HepG2 (cell line): ENCODE measurements at regions not wholly inside any gene's neighbourhood (a gene's known extent, or its start where the extent isn't known, plus 50 kb on each side); places are given as distances from the start of the nearest gene placed in this dataset.
A peak's percentile ranks its signal among the peaks of the same experiment; 100 is the strongest.

ENCODE experiments used
- GATAD1 ChIP-seq: IDR thresholded peaks from 2 replicates; pipeline ENCODE4 v1.6.1; 2016; ENCODE audit warnings: missing genetic modification reagents, missing compliant biosample characterization
- HDAC2 ChIP-seq: sonication (generic); formaldehyde crosslinking; IDR thresholded peaks from 2 replicates; pipeline ENCODE4 v1.4.0; 2020; ENCODE audit warnings: missing genetic modification reagents
- PCBP2 ChIP-seq: fragments of 200-400 bp; formaldehyde crosslinking; optimal IDR thresholded peaks from 2 replicates; pipeline ENCODE3; 2018; ENCODE audit warnings: low read length, low read depth; ENCODE audit not compliant: poor library complexity, severe bottlenecking
- SOX13 ChIP-seq, 3 experiments: fragments of 450-650 bp in 1 of 3; sonication (generic) in 1 of 3; formaldehyde crosslinking in 1 of 3; IDR thresholded peaks in 2 of 3; conservative IDR thresholded peaks in 1 of 3; 2 replicates each; pipeline versions ENCODE4 v1.5.0 to v1.6.1; 2016 to 2020; ENCODE audit warnings: antibody characterized with exemption in 1 of 3, mild to moderate bottlenecking in 1 of 3, missing compliant biosample characterization in 1 of 3, missing genetic modification reagents in 1 of 3, moderate library complexity in 1 of 3
- SP2 ChIP-seq: sonication (generic); formaldehyde crosslinking; IDR thresholded peaks from 2 replicates; pipeline ENCODE4 v1.5.1; 2020; ENCODE audit warnings: mild to moderate bottlenecking, missing genetic modification reagents
- TBX2 ChIP-seq: sonication (generic); formaldehyde crosslinking; IDR thresholded peaks from 2 replicates; pipeline ENCODE4 v1.5.0; 2020; ENCODE audit warnings: missing genetic modification reagents, mild to moderate bottlenecking, borderline replicate concordance
- U2AF1 ChIP-seq: fragments of 200-400 bp; formaldehyde crosslinking; optimal IDR thresholded peaks from 2 replicates; pipeline ENCODE3; 2017; ENCODE audit warnings: mild to moderate bottlenecking, low read depth, low read length
- ZBTB25 ChIP-seq: IDR thresholded peaks from 2 replicates; pipeline ENCODE4 v1.6.1; 2018; ENCODE audit warnings: missing genetic modification reagents
- ZEB1 ChIP-seq: IDR thresholded peaks from 2 replicates; pipeline ENCODE4 v1.6.1; 2012; ENCODE audit warnings: mild to moderate bottlenecking, low read depth, inconsistent platforms; ENCODE audit not compliant: insufficient replicate concordance
- ZKSCAN8 ChIP-seq: IDR thresholded peaks from 2 replicates; pipeline ENCODE4 v1.6.1; 2016; ENCODE audit warnings: borderline replicate concordance, missing genetic modification reagents, missing compliant biosample characterization
- ZNF687 ChIP-seq: sonication (generic); formaldehyde crosslinking; IDR thresholded peaks from 2 replicates; pipeline ENCODE4 v1.5.1; 2020; ENCODE audit warnings: mild to moderate bottlenecking, missing genetic modification reagents, moderate library complexity
- TF ChIP-seq, protein P1 (sequence below): sonication (generic); formaldehyde crosslinking; IDR thresholded peaks from 2 replicates; pipeline ENCODE4 v1.5.1; 2020; ENCODE audit warnings: mild to moderate bottlenecking, missing genetic modification reagents
- TF ChIP-seq, protein P2 (sequence below): sonication (generic); formaldehyde crosslinking; IDR thresholded peaks from 2 replicates; pipeline ENCODE4 v1.9.0; 2021; ENCODE audit warnings: mild to moderate bottlenecking, missing genetic modification reagents

GRCh38 chr16:50463581-50464324 lies 84.4 kb upstream of the NKD1 start (continued):
- TF ChIP-seq PCBP2 (no peak), ZNF687 (CRISPR knock-in tag) (peak; percentile 43), ZBTB25 (CRISPR knock-in tag) (no peak), SOX13 (IDR thresholded peaks at IDR 0.05) (no peak), SOX13 (CRISPR knock-in tag; conservative IDR thresholded peaks at IDR 0.05 in 1 of 2, IDR thresholded peaks at IDR 0.05 in 1 of 2) (peak in 1 of 2 experiments; percentile 14; a peak in 1 of 4 replicates), GATAD1 (CRISPR knock-in tag) (no peak), U2AF1 (no peak), TBX2 (CRISPR knock-in tag) (peak; percentile 21; the same call in 1 of the 2 replicates), HDAC2 (CRISPR knock-in tag) (peak; percentile 61), ZKSCAN8 (CRISPR knock-in tag) (0 out of 2 replicates have a peak, but pooled peaks have one; percentile 11), SP2 (CRISPR knock-in tag) (no peak), ZEB1 (peak; percentile 42)
- TF ChIP-seq, protein P1, sequence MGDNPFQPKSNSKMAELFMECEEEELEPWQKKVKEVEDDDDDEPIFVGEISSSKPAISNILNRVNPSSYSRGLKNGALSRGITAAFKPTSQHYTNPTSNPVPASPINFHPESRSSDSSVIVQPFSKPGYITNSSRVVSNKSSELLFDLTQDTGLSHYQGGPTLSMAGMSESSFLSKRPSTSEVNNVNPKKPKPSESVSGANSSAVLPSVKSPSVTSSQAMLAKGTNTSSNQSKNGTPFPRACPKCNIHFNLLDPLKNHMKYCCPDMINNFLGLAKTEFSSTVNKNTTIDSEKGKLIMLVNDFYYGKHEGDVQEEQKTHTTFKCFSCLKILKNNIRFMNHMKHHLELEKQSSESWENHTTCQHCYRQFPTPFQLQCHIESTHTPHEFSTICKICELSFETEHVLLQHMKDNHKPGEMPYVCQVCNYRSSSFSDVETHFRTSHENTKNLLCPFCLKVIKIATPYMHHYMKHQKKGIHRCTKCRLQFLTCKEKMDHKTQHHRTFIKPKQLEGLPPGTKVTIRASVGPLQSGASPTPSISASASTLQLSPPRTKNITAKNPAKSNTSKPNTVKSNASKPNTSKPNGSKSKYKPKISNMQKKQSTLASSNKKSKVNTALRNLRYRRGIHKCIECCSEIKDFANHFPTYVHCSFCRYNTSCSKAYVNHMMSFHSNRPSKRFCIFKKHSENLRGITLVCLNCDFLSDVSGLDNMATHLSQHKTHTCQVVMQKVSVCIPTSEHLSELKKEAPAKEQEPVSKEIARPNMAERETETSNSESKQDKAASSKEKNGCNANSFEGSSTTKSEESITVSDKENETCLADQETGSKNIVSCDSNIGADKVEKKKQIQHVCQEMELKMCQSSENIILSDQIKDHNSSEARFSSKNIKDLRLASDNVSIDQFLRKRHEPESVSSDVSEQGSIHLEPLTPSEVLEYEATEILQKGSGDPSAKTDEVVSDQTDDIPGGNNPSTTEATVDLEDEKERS (CRISPR knock-in tag) = no peak
- TF ChIP-seq, protein P2, sequence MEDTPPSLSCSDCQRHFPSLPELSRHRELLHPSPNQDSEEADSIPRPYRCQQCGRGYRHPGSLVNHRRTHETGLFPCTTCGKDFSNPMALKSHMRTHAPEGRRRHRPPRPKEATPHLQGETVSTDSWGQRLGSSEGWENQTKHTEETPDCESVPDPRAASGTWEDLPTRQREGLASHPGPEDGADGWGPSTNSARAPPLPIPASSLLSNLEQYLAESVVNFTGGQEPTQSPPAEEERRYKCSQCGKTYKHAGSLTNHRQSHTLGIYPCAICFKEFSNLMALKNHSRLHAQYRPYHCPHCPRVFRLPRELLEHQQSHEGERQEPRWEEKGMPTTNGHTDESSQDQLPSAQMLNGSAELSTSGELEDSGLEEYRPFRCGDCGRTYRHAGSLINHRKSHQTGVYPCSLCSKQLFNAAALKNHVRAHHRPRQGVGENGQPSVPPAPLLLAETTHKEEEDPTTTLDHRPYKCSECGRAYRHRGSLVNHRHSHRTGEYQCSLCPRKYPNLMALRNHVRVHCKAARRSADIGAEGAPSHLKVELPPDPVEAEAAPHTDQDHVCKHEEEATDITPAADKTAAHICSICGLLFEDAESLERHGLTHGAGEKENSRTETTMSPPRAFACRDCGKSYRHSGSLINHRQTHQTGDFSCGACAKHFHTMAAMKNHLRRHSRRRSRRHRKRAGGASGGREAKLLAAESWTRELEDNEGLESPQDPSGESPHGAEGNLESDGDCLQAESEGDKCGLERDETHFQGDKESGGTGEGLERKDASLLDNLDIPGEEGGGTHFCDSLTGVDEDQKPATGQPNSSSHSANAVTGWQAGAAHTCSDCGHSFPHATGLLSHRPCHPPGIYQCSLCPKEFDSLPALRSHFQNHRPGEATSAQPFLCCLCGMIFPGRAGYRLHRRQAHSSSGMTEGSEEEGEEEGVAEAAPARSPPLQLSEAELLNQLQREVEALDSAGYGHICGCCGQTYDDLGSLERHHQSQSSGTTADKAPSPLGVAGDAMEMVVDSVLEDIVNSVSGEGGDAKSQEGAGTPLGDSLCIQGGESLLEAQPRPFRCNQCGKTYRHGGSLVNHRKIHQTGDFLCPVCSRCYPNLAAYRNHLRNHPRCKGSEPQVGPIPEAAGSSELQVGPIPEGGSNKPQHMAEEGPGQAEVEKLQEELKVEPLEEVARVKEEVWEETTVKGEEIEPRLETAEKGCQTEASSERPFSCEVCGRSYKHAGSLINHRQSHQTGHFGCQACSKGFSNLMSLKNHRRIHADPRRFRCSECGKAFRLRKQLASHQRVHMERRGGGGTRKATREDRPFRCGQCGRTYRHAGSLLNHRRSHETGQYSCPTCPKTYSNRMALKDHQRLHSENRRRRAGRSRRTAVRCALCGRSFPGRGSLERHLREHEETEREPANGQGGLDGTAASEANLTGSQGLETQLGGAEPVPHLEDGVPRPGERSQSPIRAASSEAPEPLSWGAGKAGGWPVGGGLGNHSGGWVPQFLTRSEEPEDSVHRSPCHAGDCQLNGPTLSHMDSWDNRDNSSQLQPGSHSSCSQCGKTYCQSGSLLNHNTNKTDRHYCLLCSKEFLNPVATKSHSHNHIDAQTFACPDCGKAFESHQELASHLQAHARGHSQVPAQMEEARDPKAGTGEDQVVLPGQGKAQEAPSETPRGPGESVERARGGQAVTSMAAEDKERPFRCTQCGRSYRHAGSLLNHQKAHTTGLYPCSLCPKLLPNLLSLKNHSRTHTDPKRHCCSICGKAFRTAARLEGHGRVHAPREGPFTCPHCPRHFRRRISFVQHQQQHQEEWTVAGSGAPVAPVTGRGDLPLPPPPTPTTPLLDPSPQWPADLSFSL (CRISPR knock-in tag) = no peak
